H1 (cell line): ENCODE measurements at regions not wholly inside any gene's neighbourhood (a gene's known extent, or its start where the extent isn't known, plus 50 kb on each side); places are given as distances from the start of the nearest gene placed in this dataset.

Experiments
- CHD2 ChIP-seq: IDR thresholded peaks from 2 replicates; pipeline ENCODE4 v1.6.1; 2012; ENCODE audit warnings: low read length, improper control_type of control experiment
- EZH2 ChIP-seq: fragments of 200-600 bp; sonication (generic); IDR thresholded peaks from 2 replicates; pipeline ENCODE4 v1.7.1; 2012; ENCODE audit warnings: low read depth, mild to moderate bottlenecking, moderate library complexity, low read length, inconsistent platforms; ENCODE audit not compliant: severe bottlenecking
- GABPA ChIP-seq: IDR thresholded peaks from 2 replicates; pipeline ENCODE4 v1.6.1; 2011; ENCODE audit warnings: mild to moderate bottlenecking, low read length, moderate library complexity, borderline replicate concordance; ENCODE audit not compliant: insufficient read depth
- POLR2A ChIP-seq, 2 experiments: IDR thresholded peaks; 1 replicate in 1 of 2; 2 replicates in 1 of 2; pipeline ENCODE4 v1.6.1; 2011; ENCODE audit warnings: low read depth in 2 of 2, low read length in 2 of 2, mild to moderate bottlenecking in 2 of 2; ENCODE audit errors: control extremely low read depth in 1 of 2
- SRF ChIP-seq: IDR thresholded peaks from 2 replicates; pipeline ENCODE4 v1.6.1; 2011; ENCODE audit warnings: mild to moderate bottlenecking, low read depth, low read length, moderate library complexity
- USF2 ChIP-seq: IDR thresholded peaks from 2 replicates; pipeline ENCODE4 v1.6.1; 2011; ENCODE audit warnings: low read length, improper control_type of control experiment
- TF ChIP-seq, protein P1 (sequence below), 3 experiments: IDR thresholded peaks; 1 replicate in 2 of 3; 2 replicates in 1 of 3; pipeline versions ENCODE4 v1.5.1 to v1.6.1; 2011; ENCODE audit warnings: low read length in 3 of 3, mild to moderate bottlenecking in 3 of 3, inconsistent platforms in 2 of 3, low read depth in 1 of 3, moderate library complexity in 1 of 3; ENCODE audit not compliant: insufficient read depth in 1 of 3; ENCODE audit errors: control extremely low read depth in 1 of 3

DNA sequence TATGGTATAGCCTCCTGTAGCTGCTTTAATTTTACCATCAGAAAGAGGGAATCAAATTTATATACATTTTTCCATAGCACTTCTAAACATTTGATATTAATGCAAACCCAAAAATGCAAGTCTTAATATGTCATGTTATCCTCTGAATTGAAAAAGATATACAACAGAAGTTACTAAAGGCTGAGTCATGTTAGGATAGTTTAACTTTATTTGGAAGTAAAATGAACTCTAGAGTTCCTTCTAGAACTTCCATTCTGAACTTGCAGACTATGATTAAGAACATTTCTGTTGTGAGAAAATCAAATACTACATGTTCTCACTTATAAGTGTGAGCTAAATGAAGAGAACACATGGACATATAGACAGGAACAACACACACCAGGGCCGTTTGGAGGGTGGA lies 317.3 kb upstream of the PRR16 start:
- TF ChIP-seq, protein P1, sequence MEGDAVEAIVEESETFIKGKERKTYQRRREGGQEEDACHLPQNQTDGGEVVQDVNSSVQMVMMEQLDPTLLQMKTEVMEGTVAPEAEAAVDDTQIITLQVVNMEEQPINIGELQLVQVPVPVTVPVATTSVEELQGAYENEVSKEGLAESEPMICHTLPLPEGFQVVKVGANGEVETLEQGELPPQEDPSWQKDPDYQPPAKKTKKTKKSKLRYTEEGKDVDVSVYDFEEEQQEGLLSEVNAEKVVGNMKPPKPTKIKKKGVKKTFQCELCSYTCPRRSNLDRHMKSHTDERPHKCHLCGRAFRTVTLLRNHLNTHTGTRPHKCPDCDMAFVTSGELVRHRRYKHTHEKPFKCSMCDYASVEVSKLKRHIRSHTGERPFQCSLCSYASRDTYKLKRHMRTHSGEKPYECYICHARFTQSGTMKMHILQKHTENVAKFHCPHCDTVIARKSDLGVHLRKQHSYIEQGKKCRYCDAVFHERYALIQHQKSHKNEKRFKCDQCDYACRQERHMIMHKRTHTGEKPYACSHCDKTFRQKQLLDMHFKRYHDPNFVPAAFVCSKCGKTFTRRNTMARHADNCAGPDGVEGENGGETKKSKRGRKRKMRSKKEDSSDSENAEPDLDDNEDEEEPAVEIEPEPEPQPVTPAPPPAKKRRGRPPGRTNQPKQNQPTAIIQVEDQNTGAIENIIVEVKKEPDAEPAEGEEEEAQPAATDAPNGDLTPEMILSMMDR (IDR thresholded peaks at IDR 0.05; ENCODE audit: control extremely low read depth in 1 of 3, insufficient read depth in 1 of 3, low read depth in 1 of 3, low read length in 3 of 3) = no peak
- no peak for TF ChIP-seq CHD2
- no peak for TF ChIP-seq EZH2
- TF ChIP-seq SRF = no peak
- no peak for TF ChIP-seq GABPA
- TF ChIP-seq USF2 = no peak
- no peak for TF ChIP-seq POLR2A (IDR thresholded peaks at IDR 0.05; ENCODE audit: control extremely low read depth in 1 of 2, low read depth in 2 of 2, low read length in 2 of 2)
